ENCODE measurements at regions not wholly inside any gene's neighbourhood (a gene's known extent, or its start where the extent isn't known, plus 50 kb on each side); places are given as distances from the start of the nearest gene placed in this dataset.

DNA sequence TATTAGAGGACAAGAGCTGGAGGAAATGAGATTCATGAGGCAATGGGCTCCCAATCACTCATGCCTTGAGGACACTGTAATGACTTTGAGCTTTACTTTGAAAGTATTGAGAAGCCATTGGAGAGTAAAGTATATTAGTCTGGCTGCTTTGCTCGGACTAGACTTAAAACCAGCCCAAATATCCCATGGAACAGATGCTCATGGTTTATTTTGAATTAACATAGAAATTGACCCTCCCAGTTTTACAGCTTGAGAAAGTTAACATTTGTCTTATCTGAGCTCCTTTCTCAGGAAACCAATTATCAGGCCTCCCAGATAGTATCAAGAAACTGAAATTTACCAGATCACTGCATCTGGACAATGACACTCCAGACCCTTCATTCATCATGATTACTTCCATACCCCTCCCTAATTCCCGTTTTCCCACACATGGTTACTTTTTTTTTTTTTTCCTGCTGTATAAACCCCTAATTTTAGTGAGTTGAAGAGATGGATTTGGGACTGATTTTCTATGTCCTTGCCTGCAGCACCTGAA is 270.8 kb upstream of the SMIM30 start:
- H3K9me3 ChIP-seq (ENCODE audit: control insufficient read depth in 2 of 3, insufficient read depth in 1 of 3, low read length in 3 of 3): no peaks in the 10 kb centered on the region
- TF ChIP-seq, protein P1, sequence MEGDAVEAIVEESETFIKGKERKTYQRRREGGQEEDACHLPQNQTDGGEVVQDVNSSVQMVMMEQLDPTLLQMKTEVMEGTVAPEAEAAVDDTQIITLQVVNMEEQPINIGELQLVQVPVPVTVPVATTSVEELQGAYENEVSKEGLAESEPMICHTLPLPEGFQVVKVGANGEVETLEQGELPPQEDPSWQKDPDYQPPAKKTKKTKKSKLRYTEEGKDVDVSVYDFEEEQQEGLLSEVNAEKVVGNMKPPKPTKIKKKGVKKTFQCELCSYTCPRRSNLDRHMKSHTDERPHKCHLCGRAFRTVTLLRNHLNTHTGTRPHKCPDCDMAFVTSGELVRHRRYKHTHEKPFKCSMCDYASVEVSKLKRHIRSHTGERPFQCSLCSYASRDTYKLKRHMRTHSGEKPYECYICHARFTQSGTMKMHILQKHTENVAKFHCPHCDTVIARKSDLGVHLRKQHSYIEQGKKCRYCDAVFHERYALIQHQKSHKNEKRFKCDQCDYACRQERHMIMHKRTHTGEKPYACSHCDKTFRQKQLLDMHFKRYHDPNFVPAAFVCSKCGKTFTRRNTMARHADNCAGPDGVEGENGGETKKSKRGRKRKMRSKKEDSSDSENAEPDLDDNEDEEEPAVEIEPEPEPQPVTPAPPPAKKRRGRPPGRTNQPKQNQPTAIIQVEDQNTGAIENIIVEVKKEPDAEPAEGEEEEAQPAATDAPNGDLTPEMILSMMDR (IDR thresholded peaks at IDR 0.05; ENCODE audit: borderline replicate concordance, extremely low read depth, insufficient read depth): no peak
- DNase-seq (no peak), FAIRE-seq (no peak)
- intact Hi-C loops (cut with DNase I): no loop called here
- no peak overlapping the region for H3K4me3 ChIP-seq (ENCODE audit: low read length in 3 of 3)
- H3K27me3 ChIP-seq (ENCODE audit: control insufficient read depth, insufficient read depth, low read length): no peaks in the 10 kb centered on the region
- no peak overlapping the region for H3K27ac ChIP-seq (ENCODE audit: low read depth in 2 of 2, low read length in 2 of 2)
- H3K36me3 ChIP-seq (ENCODE audit: control insufficient read depth in 2 of 3, insufficient read depth in 3 of 3, low read length in 3 of 3): no peaks in the 10 kb centered on the region
- H3K4me1 ChIP-seq (ENCODE audit: control insufficient read depth in 2 of 3, insufficient read depth in 2 of 3, low read depth in 1 of 3, low read length in 3 of 3): no peaks in the 10 kb centered on the region
- no peak overlapping the region for H3K9ac ChIP-seq (ENCODE audit: low read length in 3 of 3)

DNA sequence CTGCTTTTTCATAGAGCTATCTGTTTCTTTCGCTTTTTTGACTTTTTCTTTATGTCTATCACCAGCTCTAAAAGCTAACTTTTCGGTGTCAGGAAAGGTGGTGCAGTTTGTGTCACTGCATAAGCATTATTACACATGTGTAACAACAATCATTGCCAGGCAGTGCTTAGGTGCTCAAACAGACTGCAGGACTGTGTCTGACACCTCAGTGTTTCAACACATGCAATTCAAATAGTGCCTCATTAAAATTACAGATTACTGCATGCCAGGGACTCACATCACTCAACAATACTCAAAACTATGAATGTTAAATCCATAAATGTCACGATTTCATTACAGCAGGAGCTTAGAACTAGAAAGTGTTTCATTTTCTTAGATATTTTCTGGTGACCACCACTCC is 265.3 kb upstream of the SMIM30 start:
- TF ChIP-seq, protein P1 (IDR thresholded peaks at IDR 0.05; ENCODE audit: borderline replicate concordance, extremely low read depth, insufficient read depth): no peak
- Histone ChIP-seq H3K27ac (ENCODE audit: low read depth in 2 of 2, low read length in 2 of 2) (no peak overlapping the region), H3K27me3 (ENCODE audit: control insufficient read depth, insufficient read depth, low read length) (no peaks in the 10 kb centered on the region), H3K9ac (ENCODE audit: low read length in 3 of 3) (no peak overlapping the region), H3K4me3 (ENCODE audit: low read length in 3 of 3) (no peak overlapping the region), H3K4me1 (ENCODE audit: control insufficient read depth in 2 of 3, insufficient read depth in 2 of 3, low read depth in 1 of 3, low read length in 3 of 3) (no peaks in the 10 kb centered on the region), H3K36me3 (ENCODE audit: control insufficient read depth in 2 of 3, insufficient read depth in 3 of 3, low read length in 3 of 3) (no peaks in the 10 kb centered on the region), H3K9me3 (ENCODE audit: control insufficient read depth in 2 of 3, insufficient read depth in 1 of 3, low read length in 3 of 3) (no peaks in the 10 kb centered on the region)
- DNase-seq (no peak), FAIRE-seq (no peak)
- intact Hi-C loops (cut with DNase I): no loop called here

DNA sequence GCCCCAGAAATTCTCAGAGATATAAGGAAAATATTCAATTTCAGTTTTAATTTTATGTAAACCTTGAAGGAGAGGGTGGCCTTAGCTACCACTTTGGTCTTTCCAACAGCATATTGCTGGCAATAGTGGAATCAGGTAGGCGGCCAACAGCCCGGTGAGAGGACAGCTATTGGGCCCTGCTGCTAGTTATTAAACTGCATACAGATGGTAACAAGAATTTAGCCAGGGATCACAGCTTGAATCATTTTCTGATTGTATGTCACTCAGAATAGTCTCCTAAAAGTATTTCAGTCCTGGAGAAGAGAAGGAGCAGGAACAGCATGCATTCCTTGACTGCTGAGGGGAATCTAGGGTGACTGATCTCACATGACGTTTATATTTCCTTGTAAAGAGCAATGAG is 261.4 kb upstream of the SMIM30 start:
- Histone ChIP-seq H3K27ac (ENCODE audit: low read depth in 2 of 2, low read length in 2 of 2) (no peak overlapping the region), H3K9ac (ENCODE audit: low read length in 3 of 3) (no peak overlapping the region), H3K9me3 (ENCODE audit: control insufficient read depth in 2 of 3, insufficient read depth in 1 of 3, low read length in 3 of 3) (no peaks in the 10 kb centered on the region), H3K27me3 (ENCODE audit: control insufficient read depth, insufficient read depth, low read length) (no peaks in the 10 kb centered on the region), H3K4me3 (ENCODE audit: low read length in 3 of 3) (no peak overlapping the region), H3K36me3 (ENCODE audit: control insufficient read depth in 2 of 3, insufficient read depth in 3 of 3, low read length in 3 of 3) (no peaks in the 10 kb centered on the region), H3K4me1 (ENCODE audit: control insufficient read depth in 2 of 3, insufficient read depth in 2 of 3, low read depth in 1 of 3, low read length in 3 of 3) (no peaks in the 10 kb centered on the region)
- intact Hi-C loops (cut with DNase I): no loop called here
- TF ChIP-seq, protein P1 (IDR thresholded peaks at IDR 0.05; ENCODE audit: borderline replicate concordance, extremely low read depth, insufficient read depth): no peak
- DNase-seq (no peak), FAIRE-seq (no peak)

DNA sequence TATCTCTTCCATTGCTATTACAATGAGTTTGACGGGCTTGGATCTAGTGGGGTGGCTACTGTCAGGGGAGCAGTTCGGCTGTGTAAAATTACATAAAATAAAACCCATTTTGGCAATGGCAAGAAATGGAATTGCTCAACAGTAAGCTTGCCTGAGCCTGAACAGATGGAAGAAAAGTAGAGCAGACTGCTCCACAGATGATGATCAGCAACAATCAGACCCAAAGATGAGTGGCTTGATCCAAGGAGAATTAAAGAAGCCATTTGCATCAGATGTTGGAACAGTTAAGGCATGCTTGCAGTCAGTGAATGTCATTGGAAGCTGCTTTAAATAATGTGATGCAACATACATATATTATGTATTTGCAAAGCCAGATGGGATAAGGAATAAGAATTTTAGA is 256.6 kb upstream of the SMIM30 start:
- TF ChIP-seq, protein P1 (IDR thresholded peaks at IDR 0.05; ENCODE audit: borderline replicate concordance, extremely low read depth, insufficient read depth): no peak

More for the DNA sequence above, 256.6 kb upstream of the SMIM30 start:
- H3K4me1 ChIP-seq (ENCODE audit: control insufficient read depth in 2 of 3, insufficient read depth in 2 of 3, low read depth in 1 of 3, low read length in 3 of 3): no peaks in the 10 kb centered on the region
- H3K9ac ChIP-seq (ENCODE audit: low read length in 3 of 3): no peak overlapping the region
- no peaks in the 10 kb centered on the region for H3K9me3 ChIP-seq (ENCODE audit: control insufficient read depth in 2 of 3, insufficient read depth in 1 of 3, low read length in 3 of 3)
- no peak overlapping the region for H3K27ac ChIP-seq (ENCODE audit: low read depth in 2 of 2, low read length in 2 of 2)
- intact Hi-C loops (cut with DNase I): no loop called here
- no peaks in the 10 kb centered on the region for H3K27me3 ChIP-seq (ENCODE audit: control insufficient read depth, insufficient read depth, low read length)
- DNase-seq: no peak
- no peak overlapping the region for H3K4me3 ChIP-seq (ENCODE audit: low read length in 3 of 3)
- no peaks in the 10 kb centered on the region for H3K36me3 ChIP-seq (ENCODE audit: control insufficient read depth in 2 of 3, insufficient read depth in 3 of 3, low read length in 3 of 3)
- no peak for FAIRE-seq

All from kidney (tissue), 13 donors.